BE2C (cell line): ENCODE measurements at regions not wholly inside any gene's neighbourhood (a gene's known extent, or its start where the extent isn't known, plus 50 kb on each side); places are given as distances from the start of the nearest gene placed in this dataset.

Experiments
- DNase-seq: peaks from one replicate; pipeline ENCODE4 v3.0.0-alpha.2; 2020
- H3K27me3 ChIP-seq: fragments of 250-450 bp; sonication (Bioruptor Pico); 2 replicates; pipeline ENCODE4 v1.5.1; 2020; ENCODE audit warnings: mild to moderate bottlenecking
- H3K36me3 ChIP-seq: fragments of 250-450 bp; sonication (Bioruptor Pico); 2 replicates; pipeline ENCODE4 v1.5.1; 2020; ENCODE audit warnings: mild to moderate bottlenecking
- H3K4me1 ChIP-seq: fragments of 250-450 bp; sonication (Bioruptor Pico); 2 replicates; pipeline ENCODE4 v1.5.1; 2020
- H3K4me3 ChIP-seq: 2 replicates; pipeline ENCODE4 v1.5.1; 2011; ENCODE audit warnings: low read depth, low read length
- H3K9me3 ChIP-seq: fragments of 250-450 bp; sonication (Bioruptor Pico); 2 replicates; pipeline ENCODE4 v1.5.1; 2020
- CTCF ChIP-seq: IDR thresholded peaks from 2 replicates; pipeline ENCODE4 v1.5.1; 2012; ENCODE audit warnings: mild to moderate bottlenecking, low read depth, low read length

GRCh38 chr11:93073026-93073425, 103.6 kb downstream of the MTNR1B start:
- H3K4me1 ChIP-seq: no peaks in the 10 kb centered on the region
- no peak for DNase-seq
- H3K36me3 ChIP-seq: no peaks in the 10 kb centered on the region
- no peaks in the 10 kb centered on the region for H3K27me3 ChIP-seq
- H3K4me3 ChIP-seq: no peak overlapping the region
- no peaks in the 10 kb centered on the region for H3K9me3 ChIP-seq
- no peak for TF ChIP-seq CTCF

GRCh38 chr11:93073508-93074280, 104.2 kb downstream of the MTNR1B start:
- Histone ChIP-seq H3K4me1 (no peaks in the 10 kb centered on the region), H3K9me3 (no peaks in the 10 kb centered on the region), H3K4me3 (no peak overlapping the region), H3K36me3 (no peaks in the 10 kb centered on the region), H3K27me3 (no peaks in the 10 kb centered on the region)
- DNase-seq: no peak
- TF ChIP-seq CTCF: no peak

GRCh38 chr11:93074352-93074751, 104.9 kb downstream of the MTNR1B start:
- no peaks in the 10 kb centered on the region for H3K27me3 ChIP-seq

GRCh38 chr11:93075782-93076181, 106.3 kb downstream of the MTNR1B start:
- no peaks in the 10 kb centered on the region for H3K36me3 ChIP-seq
- DNase-seq: no peak
- no peak overlapping the region for H3K4me3 ChIP-seq
- H3K4me1 ChIP-seq: no peaks in the 10 kb centered on the region
- H3K9me3 ChIP-seq: no peaks in the 10 kb centered on the region
- TF ChIP-seq CTCF: no peak
- no peaks in the 10 kb centered on the region for H3K27me3 ChIP-seq

More at GRCh38 chr11:93074352-93074751, 104.9 kb downstream of the MTNR1B start:
- Histone ChIP-seq H3K4me1 (no peaks in the 10 kb centered on the region), H3K4me3 (no peak overlapping the region), H3K36me3 (no peaks in the 10 kb centered on the region), H3K9me3 (no peaks in the 10 kb centered on the region)
- DNase-seq: no peak
- TF ChIP-seq CTCF: no peak

- no peaks in the 10 kb centered on the region for H3K4me1 ChIP-seq
- DNase-seq: no peak
- no peak for TF ChIP-seq CTCF
- no peaks in the 10 kb centered on the region for H3K9me3 ChIP-seq
- H3K27me3 ChIP-seq: no peaks in the 10 kb centered on the region
- H3K4me3 ChIP-seq: no peak overlapping the region
- H3K36me3 ChIP-seq: no peaks in the 10 kb centered on the region
These were observed 110.8 kb downstream of the MTNR1B start for GRCh38 chr11:93080146-93080759.

GRCh38 chr11:93081694-93082093, 112.2 kb downstream of the MTNR1B start:
- Histone ChIP-seq H3K4me3 (no peak overlapping the region), H3K36me3 (no peaks in the 10 kb centered on the region), H3K4me1 (no peaks in the 10 kb centered on the region), H3K9me3 (no peaks in the 10 kb centered on the region), H3K27me3 (no peaks in the 10 kb centered on the region)
- TF ChIP-seq CTCF: no peak
- no peak for DNase-seq
